ENCODE measurements at regions not wholly inside any gene's neighbourhood (a gene's known extent, or its start where the extent isn't known, plus 50 kb on each side); places are given as distances from the start of the nearest gene placed in this dataset.

GRCh38 chr17:68661265-68662036 lies 60.3 kb upstream of the FAM20A start:
- no peak for ATAC-seq (replicated peaks in 6 of 8)
- Histone ChIP-seq H3K4me1 (replicated peaks in 1 of 2) (peaks cover 9 to 19% of the 10 kb centered on the region in 2 donors), H3K27ac (no peak overlapping the region), H3K4me3 (no peak overlapping the region)
- in situ Hi-C loops (cut with MboI; ENCODE audit: low pct_unique_long_range_greater_than_20kb in 2 of 9, low sequenced_read_pairs in 9 of 9, unreplicated experiment in 9 of 9) = no loop called here
- WGBS, 10 experiments = 8 to 93% (median 48%) methylated on average over 1 to 3 of the region's 3 CpGs; no CpG with 5 or more reads in 2 of the 10 experiments

GRCh38 chr17:68660302-68660701 lies 59.1 kb upstream of the FAM20A start:
- no peak for ATAC-seq (replicated peaks in 6 of 8)
- Histone ChIP-seq H3K4me1 (replicated peaks in 1 of 2) (peaks cover 9 to 19% of the 10 kb centered on the region in 2 donors), H3K4me3 (no peak overlapping the region), H3K27ac (no peak overlapping the region)
- in situ Hi-C loops (cut with MboI; ENCODE audit: low pct_unique_long_range_greater_than_20kb in 2 of 9, low sequenced_read_pairs in 9 of 9, unreplicated experiment in 9 of 9) = no loop called here
- WGBS, 10 experiments = 0 to 100% (median 100%) methylated on average over 1 to 3 of the region's 3 CpGs; no CpG with 5 or more reads in 2 of the 10 experiments

GRCh38 chr17:68658999-68659780 lies 58.0 kb upstream of the FAM20A start:
- Histone ChIP-seq H3K4me3 (no peak overlapping the region), H3K4me1 (replicated peaks in 1 of 2) (peaks cover 9 to 19% of the 10 kb centered on the region in 2 donors), H3K27ac (no peak overlapping the region)
- peak in 1 of 8 experiments; percentile 31 for ATAC-seq (replicated peaks in 6 of 8)
- 54 to 100% (median 73%) methylated on average over 1 to 7 of the region's 7 CpGs; no CpG with 5 or more reads in 1 of the 10 experiments for WGBS, 10 experiments
- in situ Hi-C loops (cut with MboI; ENCODE audit: low pct_unique_long_range_greater_than_20kb in 2 of 9, low sequenced_read_pairs in 9 of 9, unreplicated experiment in 9 of 9) = no loop called here

GRCh38 chr17:68657576-68657975 lies 56.4 kb upstream of the FAM20A start:
- no peak overlapping the region for H3K4me3 ChIP-seq
- no peak for ATAC-seq (replicated peaks in 6 of 8)
- in situ Hi-C loops (cut with MboI; ENCODE audit: low pct_unique_long_range_greater_than_20kb in 2 of 9, low sequenced_read_pairs in 9 of 9, unreplicated experiment in 9 of 9) = no loop called here
- peaks cover 9 to 19% of the 10 kb centered on the region in 2 donors for H3K4me1 ChIP-seq (replicated peaks in 1 of 2)
- H3K27ac ChIP-seq = no peak overlapping the region
- 25 to 100% (median 78%) methylated on average over 1 to 2 of the region's 2 CpGs; no CpG with 5 or more reads in 2 of the 10 experiments for WGBS, 10 experiments

- no peak overlapping the region for H3K27ac ChIP-seq
- peak in 1 of 8 experiments; percentile 28 for ATAC-seq (replicated peaks in 6 of 8)
- H3K4me1 ChIP-seq (replicated peaks in 1 of 2) = peaks cover 9 to 19% of the 10 kb centered on the region in 2 donors
- in situ Hi-C loops (cut with MboI; ENCODE audit: low pct_unique_long_range_greater_than_20kb in 2 of 9, low sequenced_read_pairs in 9 of 9, unreplicated experiment in 9 of 9) = no loop called here
- no peak overlapping the region for H3K4me3 ChIP-seq
- WGBS, 10 experiments = 6 to 84% (median 62%) methylated on average over 2 to 4 of the region's 4 CpGs; no CpG with 5 or more reads in 1 of the 10 experiments
These were observed 56.0 kb upstream of the FAM20A start for GRCh38 chr17:68657166-68657565.

- no peak for ATAC-seq (replicated peaks in 6 of 8)
- H3K4me3 ChIP-seq = no peak overlapping the region
- WGBS, 10 experiments = 0 to 92% (median 38%) methylated on average over 1 to 4 of the region's 4 CpGs; no CpG with 5 or more reads in 2 of the 10 experiments
- H3K4me1 ChIP-seq (replicated peaks in 1 of 2) = peaks cover 9 to 18% of the 10 kb centered on the region in 2 donors
- in situ Hi-C loops (cut with MboI; ENCODE audit: low pct_unique_long_range_greater_than_20kb in 2 of 9, low sequenced_read_pairs in 9 of 9, unreplicated experiment in 9 of 9) = no loop called here
- no peak overlapping the region for H3K27ac ChIP-seq
These were observed 55.5 kb upstream of the FAM20A start for GRCh38 chr17:68656666-68657065.
